NCI-H1092 (cell line): ENCODE measurements at regions not wholly inside any gene's neighbourhood (a gene's known extent, or its start where the extent isn't known, plus 50 kb on each side); places are given as distances from the start of the nearest gene placed in this dataset.
A peak's percentile ranks its signal among the peaks of the same experiment; 100 is the strongest.
"Not testable (repeated sequence)": the region's sequence is repeated elsewhere in the genome, so short reads cannot be mapped to it uniquely, and the experiment has no call there.

ENCODE experiments used
- DNase-seq: peaks from one replicate; lab custom pipeline; 2025; lab: John Stamatoyannopoulos, UW

DNA sequence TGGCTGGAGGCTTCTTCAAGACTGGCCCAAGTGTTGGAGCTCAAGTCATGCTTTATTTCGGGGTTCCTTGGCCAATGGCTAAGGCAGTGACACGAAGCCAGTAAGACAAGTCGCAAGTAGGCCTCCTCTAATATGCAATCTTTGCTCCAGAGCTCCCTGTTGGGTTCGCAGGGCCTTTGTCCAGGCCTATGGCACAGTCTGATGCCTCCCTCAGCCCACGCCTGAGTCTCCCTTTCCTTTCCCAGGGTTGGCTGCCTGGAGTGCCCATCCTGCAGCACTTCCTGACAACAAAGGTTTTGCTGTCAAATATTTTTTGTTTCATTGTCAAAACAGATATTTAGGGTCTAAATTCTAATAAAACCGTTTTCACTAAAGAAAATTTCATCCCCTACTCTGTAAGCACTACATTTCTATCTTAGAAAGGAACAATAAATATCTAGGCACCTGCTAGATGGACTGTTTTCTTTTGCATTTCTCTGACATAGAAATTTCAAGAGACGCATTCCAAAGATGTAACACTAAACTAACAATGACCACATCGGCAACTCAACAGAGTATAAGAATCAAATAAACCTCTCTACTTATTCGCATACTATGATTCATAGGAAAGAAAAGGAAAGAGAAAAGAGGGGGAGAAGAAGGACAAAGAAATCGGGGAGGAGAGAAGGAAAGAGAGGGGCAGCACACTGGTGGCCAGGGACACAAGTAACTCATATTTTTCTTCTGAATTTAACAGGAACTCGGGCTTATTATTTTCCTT lies 393.1 kb upstream of the ATP11B start:
- DNase-seq = no peak

DNA sequence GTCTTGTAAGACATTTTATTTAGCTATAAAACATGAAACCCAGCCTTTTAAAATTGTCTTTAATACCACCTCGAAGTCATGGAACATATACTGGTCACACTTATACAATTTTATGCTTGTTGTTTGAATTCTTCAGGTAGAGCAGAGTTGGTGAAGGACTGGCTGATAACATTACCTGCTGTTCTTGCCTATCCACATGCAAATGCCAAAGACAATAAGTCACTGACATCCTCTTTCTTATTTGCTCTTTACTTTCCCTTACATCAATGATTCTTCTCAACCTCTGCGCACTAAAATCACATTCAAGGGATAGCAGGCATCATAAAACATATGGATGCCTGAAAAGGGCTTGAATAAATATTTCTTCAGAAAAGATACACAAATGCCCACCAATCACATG lies 392.5 kb upstream of the ATP11B start:
- no peak for DNase-seq

DNA sequence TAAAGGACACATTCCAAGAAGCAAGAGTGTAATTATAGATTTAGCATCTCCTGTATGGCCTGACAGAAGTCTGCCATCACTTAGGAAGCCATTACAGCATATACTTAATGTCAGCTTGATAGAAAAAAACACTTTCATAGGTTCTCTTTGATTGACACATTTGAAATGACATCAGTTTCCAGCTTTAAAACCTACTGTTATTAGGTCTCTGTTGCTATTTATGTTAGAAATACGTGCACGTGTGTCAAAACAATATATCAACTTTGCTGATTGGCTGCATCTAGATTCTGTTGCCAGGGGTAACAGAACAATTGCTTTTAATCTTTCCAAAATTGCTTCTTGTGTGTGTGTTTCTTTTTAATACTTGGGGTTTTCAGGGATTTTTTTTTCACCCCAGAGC lies 389.3 kb upstream of the ATP11B start:
- no peak for DNase-seq

DNA sequence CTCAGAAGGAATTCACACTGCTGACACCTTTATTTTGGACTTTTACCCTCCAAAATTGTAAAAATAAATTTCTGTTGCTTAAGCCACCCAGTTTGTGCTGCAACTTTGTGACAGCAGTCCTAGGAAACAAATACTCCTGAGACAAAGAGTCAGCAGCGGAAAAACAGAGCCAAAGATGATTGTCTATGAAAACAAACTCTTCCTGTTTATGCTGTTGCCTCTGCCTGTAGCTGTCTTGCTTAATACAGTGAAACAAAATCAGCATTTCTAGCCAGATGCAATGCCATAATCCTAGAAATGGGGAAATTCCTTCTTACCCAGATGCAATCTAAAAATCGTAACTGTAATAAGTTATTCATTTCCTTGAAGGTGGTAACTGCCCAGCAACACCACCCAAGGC lies 387.5 kb upstream of the ATP11B start:
- no peak for DNase-seq

DNA sequence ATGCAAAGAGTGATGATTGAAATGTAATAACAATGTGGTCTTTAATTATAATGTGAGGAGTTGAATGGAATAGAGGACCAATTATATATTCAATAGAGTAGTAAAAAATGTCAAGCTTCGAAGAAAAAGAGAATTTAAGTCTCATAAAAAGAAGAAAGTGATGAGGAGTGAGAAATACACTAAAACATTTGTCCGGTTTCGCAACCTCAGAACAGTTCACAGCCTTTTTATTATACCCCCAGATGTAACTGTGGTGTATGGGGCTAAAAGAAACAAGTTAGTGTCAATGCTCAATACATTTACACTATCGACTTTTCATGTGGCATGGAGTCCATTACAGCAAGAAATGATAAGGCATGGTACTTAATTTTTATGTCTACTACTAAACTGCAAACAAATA lies 386.5 kb upstream of the ATP11B start:
- DNase-seq = no peak

DNA sequence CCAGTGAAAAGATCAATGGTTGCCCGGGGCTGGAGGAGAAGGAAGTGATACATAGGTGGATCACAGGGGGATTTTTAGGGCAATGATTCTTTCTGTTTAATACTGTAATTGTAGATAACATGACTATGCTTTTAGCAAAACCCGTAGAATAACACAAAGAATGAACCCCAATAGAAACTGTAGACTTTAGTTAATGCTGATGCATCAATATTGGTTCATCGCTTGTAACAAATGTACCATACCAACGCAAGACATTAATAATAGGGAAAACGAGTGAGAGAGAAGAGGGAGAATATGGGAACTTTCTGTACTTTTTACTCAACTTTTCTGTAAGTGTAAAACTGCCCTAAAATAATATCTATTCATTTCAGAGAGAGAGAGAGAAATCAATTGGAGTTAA lies 383.3 kb upstream of the ATP11B start:
- no peak for DNase-seq

DNA sequence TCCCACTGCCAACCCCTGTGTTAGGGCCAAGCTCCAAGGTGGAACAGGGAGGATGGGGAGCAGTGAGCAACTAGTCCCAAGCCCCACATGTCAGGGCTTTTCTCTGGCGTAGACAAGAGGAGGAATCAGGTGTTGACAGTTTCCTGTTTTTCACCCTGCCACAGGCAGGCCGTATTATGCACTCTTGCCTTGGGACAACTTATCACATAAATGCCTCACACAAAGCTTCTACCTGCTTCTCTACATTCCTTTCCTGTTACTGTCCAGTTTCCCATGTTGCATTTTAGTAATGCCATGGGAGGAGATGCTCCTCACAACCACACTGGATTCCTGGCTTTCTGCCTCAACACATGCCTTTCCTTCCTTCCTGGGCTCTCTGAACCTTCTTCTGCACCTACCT lies 381.2 kb upstream of the ATP11B start:
- no peak for DNase-seq

DNA sequence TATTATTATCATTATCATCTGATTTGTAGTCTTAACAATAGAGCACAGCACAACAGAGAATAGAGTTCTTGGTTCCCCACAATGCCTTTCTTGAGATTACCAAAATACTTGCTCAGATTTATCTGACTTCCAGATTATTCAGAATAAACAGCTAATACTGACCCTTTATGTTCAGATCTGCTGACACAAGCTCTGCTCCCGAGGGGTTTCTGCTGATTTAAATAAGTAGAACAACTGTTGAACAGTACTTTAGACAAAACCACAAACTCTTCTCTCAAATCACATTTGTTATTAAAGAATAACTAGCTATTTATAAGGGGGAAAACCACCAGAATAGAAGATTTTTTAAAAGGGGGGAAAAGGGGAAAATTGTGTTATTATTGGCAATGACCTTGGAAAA lies 380.2 kb upstream of the ATP11B start:
- DNase-seq = no peak

DNA sequence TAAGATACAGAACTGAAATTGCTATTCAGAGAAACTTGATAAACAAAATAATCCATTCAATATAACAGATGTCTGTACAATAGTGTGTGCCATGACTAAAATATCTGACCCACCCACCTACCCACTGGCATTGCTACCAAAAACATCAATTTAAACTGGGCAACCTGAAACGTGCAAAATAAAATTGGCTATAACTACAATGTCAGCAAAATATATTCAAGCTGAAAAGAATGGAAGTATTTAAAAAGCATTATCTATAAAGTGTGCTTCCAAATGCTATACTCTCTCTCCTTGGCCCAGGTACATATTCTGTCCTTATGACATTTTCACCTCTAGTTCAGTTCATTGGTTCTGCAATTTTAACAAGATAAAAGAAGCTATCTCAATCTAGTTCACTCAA lies 379.6 kb upstream of the ATP11B start:
- DNase-seq = no peak

DNA sequence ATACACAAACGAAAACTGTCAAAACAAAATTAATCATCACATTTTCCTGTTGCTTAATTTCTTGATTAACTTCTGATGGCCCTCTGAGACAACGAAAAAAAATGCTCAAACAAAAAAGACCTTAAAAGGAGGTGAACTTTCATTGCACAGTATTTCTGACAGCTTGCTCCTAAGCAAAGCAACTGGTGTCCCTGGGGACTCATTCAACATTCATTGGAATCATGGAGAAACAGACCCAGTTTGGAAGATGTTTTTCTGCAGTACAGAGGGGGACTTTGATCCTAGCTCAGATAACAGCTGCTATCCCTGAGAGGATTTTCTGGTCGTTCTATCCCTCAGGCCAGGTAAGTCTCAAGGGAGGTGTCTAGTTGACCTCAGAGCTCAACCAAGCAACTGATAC lies 378.7 kb upstream of the ATP11B start:
- no peak for DNase-seq

DNA sequence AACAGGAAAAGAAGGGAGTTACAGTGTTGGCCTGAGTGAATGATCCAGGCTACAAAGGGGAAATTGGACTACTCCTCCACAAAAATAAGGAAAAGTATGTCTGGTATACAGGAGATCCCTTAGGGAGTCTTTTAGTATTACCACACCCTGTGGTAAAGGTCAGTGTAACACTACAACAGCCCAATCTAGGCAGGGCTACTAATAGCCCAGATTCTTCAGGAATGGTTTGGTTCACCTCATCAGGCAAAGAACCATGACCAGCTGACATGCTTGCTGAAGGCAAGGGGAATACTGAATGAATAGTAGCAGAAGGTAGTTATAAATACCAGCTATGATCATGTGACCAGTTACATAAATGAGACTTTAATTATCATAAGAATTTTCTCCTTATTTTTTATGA lies 372.6 kb upstream of the ATP11B start:
- DNase-seq = no peak

DNA sequence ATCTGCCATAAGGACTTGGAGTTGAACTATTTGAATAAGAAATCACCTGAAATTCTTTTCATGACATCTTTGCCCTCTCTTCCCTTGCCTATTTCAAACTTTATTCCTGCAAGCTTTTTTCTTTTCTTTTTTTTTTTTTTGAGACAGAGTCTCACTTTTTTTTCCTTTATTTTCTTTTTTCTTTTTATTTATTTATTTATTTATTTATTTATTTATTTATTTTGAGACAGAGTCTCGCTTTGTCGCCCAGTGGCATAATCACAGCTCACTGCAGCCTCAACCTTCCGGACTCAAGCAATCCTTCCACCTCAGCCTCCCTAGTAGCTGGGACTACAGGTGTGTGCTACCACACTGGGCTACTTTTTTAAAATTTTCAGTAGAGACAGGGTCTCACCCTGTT lies 369.3 kb upstream of the ATP11B start:
- no peak for DNase-seq

DNA sequence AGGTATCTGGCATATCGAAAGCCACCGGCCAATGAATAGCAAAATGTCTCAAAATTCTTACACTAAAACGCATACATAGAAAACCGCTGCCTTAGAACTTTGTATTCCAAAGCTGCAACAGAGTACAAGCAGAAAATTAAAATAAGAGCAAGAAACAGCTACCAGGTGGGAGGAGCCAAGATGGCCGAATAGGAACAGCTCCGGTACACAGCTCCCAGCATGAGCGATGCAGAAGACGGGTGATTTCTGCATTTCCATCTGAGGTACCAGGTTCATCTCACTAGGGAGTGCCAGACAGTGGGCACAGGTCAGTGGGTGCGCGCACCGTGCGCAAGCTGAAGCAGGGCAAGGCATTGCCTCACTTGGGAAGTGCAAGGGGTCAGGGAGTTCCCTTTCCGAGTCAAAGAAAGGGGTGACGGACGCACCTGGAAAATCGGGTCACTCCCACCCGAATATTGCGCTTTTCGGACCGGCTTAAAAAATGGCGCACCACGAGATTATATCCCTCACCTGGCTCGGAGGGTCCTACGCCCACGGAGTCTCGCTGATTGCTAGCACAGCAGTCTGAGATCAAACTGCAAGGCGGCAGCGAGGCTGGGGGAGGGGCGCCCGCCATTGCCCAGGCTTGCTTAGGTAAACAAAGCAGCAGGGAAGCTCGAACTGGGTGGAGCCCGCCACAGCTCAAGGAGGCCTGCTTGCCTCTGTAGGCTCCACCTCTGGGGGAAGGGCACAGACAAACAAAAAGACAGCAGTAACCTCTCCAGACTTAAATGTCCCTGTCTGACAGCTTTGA lies 367.2 kb upstream of the ATP11B start:
- DNase-seq = not testable (repeated sequence)

DNA sequence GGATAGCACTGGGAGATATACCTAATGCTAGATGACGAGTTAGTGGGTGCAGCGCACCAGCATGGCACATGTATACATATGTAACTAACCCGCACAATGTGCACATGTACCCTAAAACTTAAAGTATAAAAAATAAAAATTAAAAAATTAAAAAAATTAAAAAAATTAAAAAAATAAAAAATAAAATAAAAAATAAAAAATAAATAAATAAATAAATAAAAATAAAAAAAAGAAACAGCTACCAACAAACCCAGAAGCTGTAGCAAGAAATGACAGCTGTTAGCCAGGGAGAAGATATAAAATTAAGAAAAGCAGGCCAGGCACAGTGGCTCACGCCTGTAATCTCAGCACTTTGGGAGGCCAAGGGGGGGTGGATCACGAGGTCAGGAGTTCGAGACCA lies 361.3 kb upstream of the ATP11B start:
- DNase-seq = not testable (repeated sequence)

DNA sequence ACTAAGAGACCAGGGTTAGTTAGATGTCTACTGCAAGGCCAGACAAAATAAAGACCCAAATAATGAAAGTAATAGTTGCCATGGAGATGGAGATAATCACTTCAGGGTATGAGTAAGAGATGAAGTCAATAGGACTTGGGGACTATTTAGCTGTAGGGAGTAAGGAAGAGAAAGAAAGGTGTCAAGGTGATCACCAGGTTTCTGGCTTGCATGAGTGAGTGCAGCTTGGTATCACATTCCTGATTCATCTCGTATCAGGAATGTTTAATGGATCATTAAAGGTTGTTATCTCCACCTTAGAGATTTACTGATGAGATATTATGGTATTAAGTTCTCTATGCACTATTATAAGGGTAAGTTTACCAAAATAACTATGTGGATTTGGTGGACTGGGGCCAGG lies 357.4 kb upstream of the ATP11B start:
- no peak for DNase-seq

DNA sequence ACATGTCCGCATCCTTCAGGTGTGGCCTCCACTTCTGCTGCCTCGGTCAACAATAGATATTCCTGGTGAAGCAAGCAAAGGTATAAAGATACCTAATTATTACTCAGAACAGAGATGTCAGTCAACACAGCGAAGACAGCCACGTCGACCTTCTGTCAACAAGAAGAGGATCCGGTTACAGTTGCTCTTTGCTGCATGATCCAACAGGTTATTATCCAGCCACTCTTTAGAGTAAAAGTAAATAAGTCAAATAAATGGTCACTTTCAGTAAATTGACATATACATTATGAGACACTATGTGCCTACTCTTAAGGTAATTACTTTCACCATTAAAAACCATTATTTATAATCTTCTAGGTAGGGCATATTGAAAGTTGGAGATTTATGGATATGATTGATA lies 356.8 kb upstream of the ATP11B start:
- peak; percentile 29 for DNase-seq

DNA sequence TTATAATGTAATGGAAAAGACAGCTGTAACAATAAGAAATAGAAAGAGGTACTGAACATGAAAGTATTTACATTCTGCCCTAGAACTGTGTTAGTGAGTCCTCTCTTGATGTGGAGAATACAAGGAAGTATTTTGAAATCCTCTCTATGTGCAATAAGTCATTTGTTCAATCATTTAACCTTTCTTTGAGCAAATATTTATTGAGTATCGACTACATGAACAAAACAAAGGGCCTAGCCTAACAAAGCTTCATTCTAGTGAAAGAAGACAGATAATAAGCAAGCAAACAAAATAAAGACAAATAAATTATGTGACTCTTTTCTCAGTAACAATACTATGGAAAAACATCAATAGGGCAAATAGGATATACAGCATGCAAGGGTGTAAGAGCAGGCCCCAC lies 354.9 kb upstream of the ATP11B start:
- no peak for DNase-seq

DNA sequence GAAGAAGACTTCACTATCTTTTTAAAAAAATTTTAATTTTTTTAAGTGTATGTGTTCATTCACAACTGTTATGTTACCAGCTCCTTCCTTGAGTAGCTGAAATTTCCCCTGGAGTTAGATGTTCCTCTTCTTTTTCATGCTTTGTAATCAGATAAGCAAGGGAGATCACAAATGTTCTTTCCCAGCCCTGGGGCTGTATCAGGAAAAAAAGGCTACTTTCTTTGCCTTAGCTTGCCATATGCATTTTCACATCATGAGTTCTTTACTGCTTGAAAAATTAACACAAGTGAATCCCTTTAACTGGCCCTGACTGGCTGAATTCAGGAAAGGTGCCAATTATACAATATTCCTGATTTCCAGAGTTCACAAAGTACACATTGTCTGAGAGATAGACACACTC lies 353.2 kb upstream of the ATP11B start:
- no peak for DNase-seq

DNA sequence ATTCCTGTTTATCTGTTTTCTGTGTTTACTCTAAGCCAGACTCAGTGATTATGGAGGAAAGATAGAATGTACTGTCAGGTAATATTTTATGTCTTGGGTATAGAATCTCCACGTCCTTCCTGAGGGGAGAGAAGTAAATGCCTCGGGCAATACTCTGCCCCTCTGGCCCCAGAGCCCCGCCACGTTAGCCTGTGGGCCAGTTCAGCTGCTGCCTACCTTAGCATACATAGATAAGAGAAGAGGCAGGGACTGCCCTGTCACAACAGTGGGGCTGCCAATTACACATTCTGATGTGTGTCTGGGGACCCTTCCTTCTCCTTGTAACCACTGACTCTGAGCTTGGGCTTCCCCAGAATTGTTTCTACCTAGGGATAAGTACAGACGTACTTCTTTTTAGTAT lies 347.7 kb upstream of the ATP11B start:
- DNase-seq = no peak

DNA sequence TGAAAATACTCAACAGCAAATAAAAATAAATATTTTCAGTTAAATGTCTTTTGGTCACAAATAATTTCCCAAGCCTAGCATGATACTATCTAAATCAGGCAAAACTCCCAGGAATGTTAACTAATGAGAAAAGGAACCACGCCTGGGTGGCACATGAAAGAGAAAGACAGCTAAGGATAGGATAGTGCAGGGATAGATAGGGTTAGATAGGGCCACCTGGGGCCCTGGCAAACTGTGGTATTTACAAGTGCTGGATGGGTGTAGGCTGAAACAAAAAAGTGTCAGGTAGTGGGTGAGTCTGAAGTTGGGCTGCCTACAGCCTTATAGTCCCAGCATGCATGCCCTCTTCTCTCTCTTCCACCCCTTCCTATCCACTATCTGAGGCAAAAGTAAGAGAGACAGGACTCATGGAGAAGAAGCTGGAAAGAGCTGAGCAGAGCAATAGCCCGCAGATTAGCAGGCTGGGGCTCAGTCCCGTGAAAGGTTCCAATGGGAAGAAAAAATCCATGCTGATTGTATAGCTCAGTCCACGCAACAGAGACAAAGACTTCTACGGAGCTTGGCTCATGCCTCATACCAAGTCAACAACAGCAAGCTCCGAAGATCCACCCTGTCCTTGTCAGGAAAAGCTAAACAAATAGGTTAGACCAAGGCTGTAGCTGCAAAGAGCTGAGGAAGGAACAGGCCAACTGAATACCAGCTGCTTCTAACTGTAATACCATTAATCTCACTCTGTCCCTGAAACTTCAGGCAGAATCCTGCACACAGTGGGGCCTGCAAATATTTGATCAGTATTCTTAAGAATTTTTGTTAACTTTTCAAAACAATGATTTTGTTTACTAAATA lies 342.1 kb upstream of the ATP11B start:
- DNase-seq = no peak

DNA sequence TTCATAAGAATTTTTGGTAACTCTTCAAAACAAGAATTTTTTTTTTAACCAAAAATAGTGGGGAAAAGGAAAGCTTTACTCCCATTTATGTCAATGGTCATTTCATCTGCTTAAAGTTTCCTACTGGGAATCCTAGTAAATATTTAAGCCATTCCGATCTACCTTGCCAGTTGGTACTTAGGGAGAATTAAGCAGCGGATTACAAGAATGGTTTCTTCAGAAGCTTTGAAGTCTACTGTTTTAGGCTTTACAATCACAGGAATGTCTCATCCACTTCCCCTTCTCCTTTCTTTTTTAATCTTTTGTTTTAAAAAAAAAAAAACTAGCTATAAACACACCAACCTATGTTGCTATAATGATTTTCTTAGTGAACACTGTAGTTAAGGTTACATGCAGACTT lies 341.4 kb upstream of the ATP11B start:
- no peak for DNase-seq

DNA sequence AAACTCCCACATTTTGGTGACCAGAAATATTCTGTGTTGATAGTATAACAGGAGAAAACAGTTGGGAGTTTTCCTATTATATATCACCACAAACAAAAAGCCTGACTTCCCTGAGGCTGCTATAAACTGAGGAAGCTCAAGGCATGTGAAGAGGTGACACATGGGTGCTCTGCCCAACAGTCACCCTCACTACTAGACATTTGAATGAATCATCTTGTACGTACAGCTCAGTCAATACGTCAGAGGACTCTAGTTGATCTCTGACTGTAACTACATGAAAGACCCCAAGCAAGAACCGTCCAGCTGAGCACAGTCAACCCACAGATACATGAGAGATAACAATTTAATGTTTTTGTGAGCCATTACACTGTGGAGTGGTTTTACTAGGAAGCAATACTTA lies 338.3 kb upstream of the ATP11B start:
- DNase-seq = no peak

DNA sequence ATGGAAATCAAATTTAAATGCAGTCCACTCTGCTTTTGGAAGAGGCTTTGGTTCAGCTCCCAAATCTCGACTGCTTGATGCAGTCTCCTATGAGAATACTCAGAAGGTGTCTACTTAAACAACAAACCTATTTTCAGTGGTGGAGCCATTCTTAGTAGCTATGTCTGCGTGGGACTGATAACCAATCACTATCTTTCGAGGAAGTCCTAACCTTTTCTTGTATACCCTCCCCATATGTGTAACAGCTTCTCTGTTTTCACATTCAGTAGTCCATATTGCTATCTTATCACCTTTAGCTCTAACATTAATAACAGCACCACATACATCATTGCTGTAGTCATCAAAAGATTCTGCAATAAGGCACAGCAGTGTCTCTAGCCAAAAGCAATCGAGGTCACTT lies 333.0 kb upstream of the ATP11B start:
- DNase-seq = no peak
